Natural killer cell (primary cell): ENCODE measurements at regions not wholly inside any gene's neighbourhood (a gene's known extent, or its start where the extent isn't known, plus 50 kb on each side); places are given as distances from the start of the nearest gene placed in this dataset.

ENCODE experiments used
- ATAC-seq, 3 donors: fragments of 150-1000 bp in 2 of 3; fragments of 200-7000 bp in 1 of 3; cut with Tn5 transposase; 1 replicate in 1 of 3; 2 replicates in 2 of 3; pipeline ENCODE4 v1.10.0; 2021; ENCODE audit warnings: mild to moderate bottlenecking in 2 of 3, moderate library complexity in 2 of 3
- DNase-seq, 2 donors: peaks; one replicate each; pipeline versions ENCODE4 v3.0.0 to v3.0.0-alpha.2; 2013 to 2021; ENCODE audit warnings: mixed read lengths in 1 of 2
- H3K27ac ChIP-seq: one replicate; pipeline ENCODE4 v1.5.1; 2013; ENCODE audit warnings: mild to moderate bottlenecking, low read length
- H3K27me3 ChIP-seq: one replicate; pipeline ENCODE4 v1.6.1; 2013; ENCODE audit warnings: low read length; ENCODE audit not compliant: control insufficient read depth, insufficient read depth
- H3K36me3 ChIP-seq: one replicate; pipeline ENCODE4 v1.6.1; 2013; ENCODE audit warnings: low read length; ENCODE audit not compliant: control insufficient read depth, insufficient read depth
- H3K4me1 ChIP-seq: one replicate; pipeline ENCODE4 v1.6.1; 2013; ENCODE audit warnings: low read length; ENCODE audit not compliant: control insufficient read depth, insufficient read depth
- H3K4me3 ChIP-seq: one replicate; pipeline ENCODE4 v1.5.1; 2013; ENCODE audit warnings: low read length
- H3K9me3 ChIP-seq: one replicate; pipeline ENCODE4 v1.6.1; 2013; ENCODE audit warnings: low read length; ENCODE audit not compliant: control insufficient read depth, insufficient read depth
- H3K27ac Mint-ChIP-seq, 2 donors: one replicate each; pipeline ENCODE4 v1.8.0; 2022; ENCODE audit warnings: mild to moderate bottlenecking in 2 of 2, mixed read lengths in 2 of 2, moderate library complexity in 1 of 2
- H3K27me3 Mint-ChIP-seq, 2 donors: one replicate each; pipeline ENCODE4 v1.8.0; 2022; ENCODE audit warnings: low read depth in 2 of 2, mixed read lengths in 2 of 2
- H3K36me3 Mint-ChIP-seq: one replicate; pipeline ENCODE4 v1.8.0; 2022; ENCODE audit warnings: mixed read lengths
- H3K4me1 Mint-ChIP-seq, 2 donors: one replicate each; pipeline ENCODE4 v1.8.0; 2022; ENCODE audit warnings: mixed read lengths in 2 of 2
- H3K4me3 Mint-ChIP-seq: one replicate; pipeline ENCODE4 v1.8.0; 2022; ENCODE audit warnings: mild to moderate bottlenecking, moderate library complexity, mixed read lengths
- H3K9me3 Mint-ChIP-seq, 2 donors: one replicate each; pipeline ENCODE4 v1.8.0; 2022; ENCODE audit warnings: mixed read lengths in 2 of 2
- CTCF ChIP-seq: fragments of 200-600 bp; IDR thresholded peaks from one replicate; pipeline ENCODE4 v1.8.0; 2022; ENCODE audit warnings: antibody characterized with exemption
- WGBS: methylation state at CpG from one replicate; pipeline ENCODE4 v1.1.7; 2013; ENCODE audit warnings: missing lambda C conversion rate; ENCODE audit not compliant: insufficient coverage; 5-methylcytosine and 5-hydroxymethylcytosine counted together
- intact Hi-C: fragments of 100-400 bp; cut with micrococcal nuclease; formaldehyde crosslinking; loops from one replicate; pipeline ENCODE4 v1.14.2; 2022

- no peaks in the 10 kb centered on the region for H3K36me3 Mint-ChIP-seq
- H3K4me1 ChIP-seq = no peaks in the 10 kb centered on the region
- no peaks in the 10 kb centered on the region for H3K27me3 Mint-ChIP-seq
- H3K9me3 ChIP-seq = no peaks in the 10 kb centered on the region
- H3K27me3 ChIP-seq = no peaks in the 10 kb centered on the region
- no peaks in the 10 kb centered on the region for H3K36me3 ChIP-seq
- WGBS = 87% methylated on average over 4 of the region's 5 CpGs
- no peak overlapping the region for H3K4me3 ChIP-seq
- ATAC-seq = no peak
- peaks cover 7 to 19% of the 10 kb centered on the region in 2 donors for H3K9me3 Mint-ChIP-seq
- no peak overlapping the region for H3K27ac Mint-ChIP-seq
- intact Hi-C loops = no loop called here
- no peak overlapping the region for H3K4me3 Mint-ChIP-seq
- H3K27ac ChIP-seq = no peak overlapping the region
- TF ChIP-seq CTCF = no peak
- no peak for DNase-seq
- H3K4me1 Mint-ChIP-seq = no peaks in the 10 kb centered on the region
Measured at GRCh38 chr2:188132385-188132784, 159.3 kb upstream of the GULP1 start.

- WGBS = no CpG with 5 or more reads among the region's 1 CpG
- Histone ChIP-seq H3K4me1 (no peaks in the 10 kb centered on the region), H3K36me3 (no peaks in the 10 kb centered on the region), H3K27me3 (no peaks in the 10 kb centered on the region), H3K9me3 (no peaks in the 10 kb centered on the region), H3K4me3 (no peak overlapping the region), H3K27ac (no peak overlapping the region)
- no peaks in the 10 kb centered on the region for H3K36me3 Mint-ChIP-seq
- TF ChIP-seq CTCF = no peak
- H3K27ac Mint-ChIP-seq = no peak overlapping the region
- intact Hi-C loops = no loop called here
- no peaks in the 10 kb centered on the region for H3K4me1 Mint-ChIP-seq
- no peaks in the 10 kb centered on the region for H3K27me3 Mint-ChIP-seq
- no peak for DNase-seq
- H3K4me3 Mint-ChIP-seq = no peak overlapping the region
- peaks cover 7 to 19% of the 10 kb centered on the region in 2 donors for H3K9me3 Mint-ChIP-seq
- no peak for ATAC-seq
Measured at GRCh38 chr2:188134241-188134640, 157.4 kb upstream of the GULP1 start.

GRCh38 chr2:188138313-188138712, 153.4 kb upstream of the GULP1 start:
- intact Hi-C loops = no loop called here
- ATAC-seq (no peak), DNase-seq (no peak)
- Mint-ChIP-seq H3K27ac (no peak overlapping the region), H3K36me3 (no peaks in the 10 kb centered on the region), H3K27me3 (no peaks in the 10 kb centered on the region), H3K4me1 (no peaks in the 10 kb centered on the region), H3K4me3 (no peak overlapping the region), H3K9me3 (peaks cover 10 to 20% of the 10 kb centered on the region in 2 donors)
- H3K4me3 ChIP-seq = no peak overlapping the region
- H3K9me3 ChIP-seq = no peaks in the 10 kb centered on the region
- H3K27me3 ChIP-seq = no peaks in the 10 kb centered on the region
- H3K27ac ChIP-seq = no peak overlapping the region
- no peaks in the 10 kb centered on the region for H3K36me3 ChIP-seq
- no peaks in the 10 kb centered on the region for H3K4me1 ChIP-seq
- TF ChIP-seq CTCF = no peak

- intact Hi-C loops = no loop called here
- TF ChIP-seq CTCF = no peak
- no peak for ATAC-seq
- Mint-ChIP-seq H3K4me3 (no peak overlapping the region), H3K27me3 (no peaks in the 10 kb centered on the region), H3K27ac (no peak overlapping the region), H3K36me3 (no peaks in the 10 kb centered on the region), H3K4me1 (no peaks in the 10 kb centered on the region), H3K9me3 (peaks cover 14 to 15% of the 10 kb centered on the region in 2 donors)
- Histone ChIP-seq H3K27ac (no peak overlapping the region), H3K4me3 (no peak overlapping the region), H3K9me3 (no peaks in the 10 kb centered on the region), H3K27me3 (no peaks in the 10 kb centered on the region), H3K36me3 (no peaks in the 10 kb centered on the region), H3K4me1 (no peaks in the 10 kb centered on the region)
- no peak for DNase-seq
Measured at GRCh38 chr2:188142088-188142487, 149.6 kb upstream of the GULP1 start.
